Adrenal gland (tissue), 9 donors: ENCODE measurements at regions not wholly inside any gene's neighbourhood (a gene's known extent, or its start where the extent isn't known, plus 50 kb on each side); places are given as distances from the start of the nearest gene placed in this dataset.

Source experiments
- DNase-seq, 7 donors: peaks; one replicate each; pipeline ENCODE4 v3.0.0-alpha.2; 2019 to 2020
- H3K27ac ChIP-seq, 5 donors: fragments of 200-600 bp; sonication (generic) in 4 of 5; 1 replicate in 3 of 5; 2 replicates in 2 of 5; pipeline versions ENCODE4 v1.5.1 to v1.8.0; 2016 to 2020; ENCODE audit warnings: mild to moderate bottlenecking in 1 of 5
- H3K27me3 ChIP-seq: fragments of 200-600 bp; 2 replicates; pipeline ENCODE4 v1.8.0; 2021
- H3K36me3 ChIP-seq, 2 donors: fragments of 200-600 bp; replicated peaks in 1 of 2; 1 replicate in 1 of 2; 2 replicates in 1 of 2; pipeline versions ENCODE4 v1.5.1 to v1.8.0; 2018 to 2022
- H3K4me1 ChIP-seq, 2 donors: fragments of 200-600 bp; replicated peaks in 1 of 2; 1 replicate in 1 of 2; 2 replicates in 1 of 2; pipeline versions ENCODE4 v1.5.1 to v1.8.0; 2018 to 2021
- H3K4me3 ChIP-seq, 4 donors: fragments of 200-600 bp; sonication (generic) in 3 of 4; one replicate each; pipeline ENCODE4 v1.5.1; 2016 to 2018
- H3K9me3 ChIP-seq, 3 donors: fragments of 200-600 bp; sonication (generic) in 1 of 3; replicated peaks in 1 of 3; 1 replicate in 2 of 3; 2 replicates in 1 of 3; pipeline versions ENCODE4 v1.5.1 to v1.8.0; 2016 to 2021
- POLR2A ChIP-seq, 2 donors: fragments of 450-650 bp; IDR thresholded peaks; one replicate each; pipeline ENCODE4 v1.6.1; 2017; ENCODE audit warnings: antibody characterized with exemption in 2 of 2, mild to moderate bottlenecking in 2 of 2, moderate library complexity in 1 of 2
- WGBS, 4 donors: extraction: QIAGEN DNeasy Blood & Tissue Kit in 2 of 4; methylation state at CpG; one replicate each; pipeline versions ENCODE4 v1.1.5 to v1.1.7; 2013 to 2017; 5-methylcytosine and 5-hydroxymethylcytosine counted together
- intact Hi-C, 2 donors: fragments of 100-400 bp; cut with DNase I; formaldehyde crosslinking; loops; one replicate each; pipeline versions ENCODE4 v1.14.1 to v1.15.0; 2022 to 2023
- TF ChIP-seq, protein P1 (sequence below), 6 experiments: fragments of 450-650 bp in 4 of 6; fragments of 200-600 bp in 2 of 6; sonication (generic) in 1 of 6; IDR thresholded peaks; 1 replicate in 5 of 6; 2 replicates in 1 of 6; pipeline versions ENCODE4 v1.5.1 to v1.8.0; 2016 to 2021; ENCODE audit warnings: antibody characterized with exemption in 6 of 6, mild to moderate bottlenecking in 2 of 6, moderate library complexity in 1 of 6
- donor health status: healthy with polysubstance abuse.
- donor health status: Bipolar disorder and iron deficiency.
- donor health status: DM: yes; HTN: yes; CAD: no.
- donor health status: DM: no; HTN: no; CAD: no.
- donor health status: DM: no; HTN: no; CAD: no.

DNA sequence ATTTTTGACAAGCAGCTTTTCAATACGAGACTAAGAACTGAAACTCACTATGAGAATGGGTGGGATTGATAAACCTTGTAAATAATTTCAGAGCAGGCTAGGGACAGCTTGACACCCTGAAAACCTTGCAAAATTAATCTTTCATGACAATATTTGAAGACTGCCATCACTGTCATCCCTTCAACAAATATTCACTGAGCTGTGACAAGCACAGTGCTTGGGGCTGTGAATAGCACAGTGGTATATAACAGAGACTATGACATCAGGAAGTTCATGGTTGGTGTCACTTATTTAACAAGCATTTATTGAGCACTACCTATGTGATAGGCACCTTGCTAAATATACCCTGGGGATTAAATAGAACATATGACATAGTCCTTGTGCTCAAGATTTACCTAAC is 741.0 kb upstream of the RIOK2 start:
- Histone ChIP-seq H3K27me3 (no peaks in the 10 kb centered on the region), H3K27ac (no peak overlapping the region), H3K36me3 (no peaks in the 10 kb centered on the region), H3K9me3 (no peaks in the 10 kb centered on the region), H3K4me1 (no peaks in the 10 kb centered on the region), H3K4me3 (no peak overlapping the region)
- intact Hi-C loops, result no loop called here
- no peak for TF ChIP-seq POLR2A (IDR thresholded peaks at IDR 0.05)
- TF ChIP-seq, protein P1, sequence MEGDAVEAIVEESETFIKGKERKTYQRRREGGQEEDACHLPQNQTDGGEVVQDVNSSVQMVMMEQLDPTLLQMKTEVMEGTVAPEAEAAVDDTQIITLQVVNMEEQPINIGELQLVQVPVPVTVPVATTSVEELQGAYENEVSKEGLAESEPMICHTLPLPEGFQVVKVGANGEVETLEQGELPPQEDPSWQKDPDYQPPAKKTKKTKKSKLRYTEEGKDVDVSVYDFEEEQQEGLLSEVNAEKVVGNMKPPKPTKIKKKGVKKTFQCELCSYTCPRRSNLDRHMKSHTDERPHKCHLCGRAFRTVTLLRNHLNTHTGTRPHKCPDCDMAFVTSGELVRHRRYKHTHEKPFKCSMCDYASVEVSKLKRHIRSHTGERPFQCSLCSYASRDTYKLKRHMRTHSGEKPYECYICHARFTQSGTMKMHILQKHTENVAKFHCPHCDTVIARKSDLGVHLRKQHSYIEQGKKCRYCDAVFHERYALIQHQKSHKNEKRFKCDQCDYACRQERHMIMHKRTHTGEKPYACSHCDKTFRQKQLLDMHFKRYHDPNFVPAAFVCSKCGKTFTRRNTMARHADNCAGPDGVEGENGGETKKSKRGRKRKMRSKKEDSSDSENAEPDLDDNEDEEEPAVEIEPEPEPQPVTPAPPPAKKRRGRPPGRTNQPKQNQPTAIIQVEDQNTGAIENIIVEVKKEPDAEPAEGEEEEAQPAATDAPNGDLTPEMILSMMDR (IDR thresholded peaks at IDR 0.05), result no peak
- no peak for DNase-seq
- 65 to 77% (median 68%) methylated on average over 1 of the region's 1 CpG for WGBS, 4 donors

DNA sequence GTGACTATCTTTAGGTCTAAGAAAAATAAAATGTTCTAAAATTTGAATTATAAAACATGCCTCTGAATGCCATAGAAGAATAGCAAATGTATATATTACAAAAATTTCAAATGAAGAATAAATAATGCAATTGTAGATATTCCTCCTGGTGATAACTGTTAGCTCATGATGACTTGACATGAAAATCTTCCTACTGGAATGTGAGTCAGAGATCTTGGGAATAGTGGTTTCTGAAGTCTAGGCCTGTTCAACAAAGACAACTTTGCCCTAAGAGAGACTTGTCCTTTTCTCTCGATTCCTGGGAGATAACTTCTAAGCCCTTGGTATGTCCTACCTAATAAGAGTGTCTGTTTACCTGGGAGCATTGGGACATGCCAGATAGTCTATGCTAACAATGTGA is 746.3 kb upstream of the RIOK2 start:
- TF ChIP-seq, protein P1 (IDR thresholded peaks at IDR 0.05), result no peak
- no peak for TF ChIP-seq POLR2A (IDR thresholded peaks at IDR 0.05)
- intact Hi-C loops, result no loop called here
- 78 to 89% (median 83%) methylated on average over 1 of the region's 1 CpG for WGBS, 4 donors
- Histone ChIP-seq H3K9me3 (peaks cover 0 to 5% (median 0%) of the 10 kb centered on the region in 3 donors), H3K4me1 (no peaks in the 10 kb centered on the region), H3K4me3 (no peak overlapping the region), H3K27ac (no peak overlapping the region), H3K27me3 (no peaks in the 10 kb centered on the region), H3K36me3 (no peaks in the 10 kb centered on the region)
- no peak for DNase-seq

DNA sequence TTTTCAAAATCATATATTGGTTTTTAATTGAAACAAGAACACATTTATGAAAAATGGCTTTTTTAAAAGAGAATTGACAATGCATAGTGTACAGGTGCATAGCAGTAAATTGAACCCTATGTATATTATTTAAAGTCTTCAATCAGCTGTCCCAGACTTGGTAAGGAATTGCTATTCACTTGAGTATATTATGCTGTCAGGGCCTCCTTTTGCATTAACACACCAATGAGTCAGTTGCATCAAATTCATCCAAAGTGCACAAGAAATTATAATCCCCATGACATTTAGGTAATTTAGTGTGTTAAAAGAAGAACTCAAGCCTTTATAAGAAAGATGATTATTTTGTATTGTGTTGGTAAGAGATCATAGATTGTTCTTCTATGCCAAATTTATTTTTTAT is 748.8 kb upstream of the RIOK2 start:
- H3K9me3 ChIP-seq, result peaks cover 0 to 5% (median 0%) of the 10 kb centered on the region in 3 donors
- H3K27me3 ChIP-seq, result no peaks in the 10 kb centered on the region
- TF ChIP-seq POLR2A (IDR thresholded peaks at IDR 0.05), result no peak
- TF ChIP-seq, protein P1 (IDR thresholded peaks at IDR 0.05), result no peak
- intact Hi-C loops, result no loop called here
- DNase-seq, result no peak
- H3K36me3 ChIP-seq, result no peaks in the 10 kb centered on the region
- no peak overlapping the region for H3K4me3 ChIP-seq
- no peaks in the 10 kb centered on the region for H3K4me1 ChIP-seq
- H3K27ac ChIP-seq, result no peak overlapping the region

DNA sequence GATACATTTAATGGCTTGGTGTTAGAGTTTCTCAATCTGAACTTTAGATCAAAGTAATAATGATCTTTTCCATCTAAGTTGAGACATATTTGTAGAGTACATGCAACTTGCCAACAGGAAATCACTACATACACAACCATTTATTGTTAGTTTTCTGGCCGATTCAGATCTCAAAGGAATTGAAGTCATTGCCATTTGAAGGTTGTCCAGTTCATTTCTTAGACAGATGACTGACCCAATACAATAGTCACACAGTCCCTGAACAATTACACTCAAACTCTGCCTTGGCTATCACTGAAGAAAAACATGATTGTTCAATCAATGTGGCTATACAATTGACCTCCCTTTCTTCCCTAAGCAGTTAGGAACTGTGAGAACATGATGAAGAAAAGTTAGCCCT is 753.2 kb upstream of the RIOK2 start:
- intact Hi-C loops, result no loop called here
- no peaks in the 10 kb centered on the region for H3K27me3 ChIP-seq
- peaks cover 0 to 5% (median 0%) of the 10 kb centered on the region in 3 donors for H3K9me3 ChIP-seq
- no peaks in the 10 kb centered on the region for H3K36me3 ChIP-seq
- WGBS, 4 donors, result 24 to 50% (median 36%) methylated on average over 1 of the region's 1 CpG
- H3K27ac ChIP-seq, result no peak overlapping the region
- no peaks in the 10 kb centered on the region for H3K4me1 ChIP-seq
- TF ChIP-seq, protein P1 (IDR thresholded peaks at IDR 0.05), result no peak
- no peak overlapping the region for H3K4me3 ChIP-seq
- DNase-seq, result no peak
